ENCODE measurements at regions not wholly inside any gene's neighbourhood (a gene's known extent, or its start where the extent isn't known, plus 50 kb on each side); places are given as distances from the start of the nearest gene placed in this dataset.

GRCh38 chr15:45831787-45832186, 197.0 kb downstream of the SQOR start:
- TF ChIP-seq FOXM1 (IDR thresholded peaks at IDR 0.05; ENCODE audit: borderline replicate concordance, low read depth) (no peak), MAX (IDR thresholded peaks at IDR 0.05) (no peak), RAD21 (IDR thresholded peaks at IDR 0.05; ENCODE audit: low read depth) (no peak), CEBPB (IDR thresholded peaks at IDR 0.05) (no peak), EP300 (IDR thresholded peaks at IDR 0.05; ENCODE audit: borderline replicate concordance) (no peak), NFIC (IDR thresholded peaks at IDR 0.05) (no peak), EGR1 (IDR thresholded peaks at IDR 0.05) (no peak), TAF1 (IDR thresholded peaks at IDR 0.05; ENCODE audit: low read depth) (no peak), REST (IDR thresholded peaks at IDR 0.05; ENCODE audit: low read depth) (no peak), TEAD4 (IDR thresholded peaks at IDR 0.05) (no peak), ZBTB7A (IDR thresholded peaks at IDR 0.05; ENCODE audit: low read depth) (no peak), CREB1 (IDR thresholded peaks at IDR 0.05; ENCODE audit: low read depth) (no peak), USF1 (IDR thresholded peaks at IDR 0.05) (no peak)

- no peak for TF ChIP-seq YY1 (IDR thresholded peaks at IDR 0.05; ENCODE audit: low read depth)
- TF ChIP-seq ZBTB7A (IDR thresholded peaks at IDR 0.05; ENCODE audit: low read depth) = no peak
- no peak for TF ChIP-seq USF1 (IDR thresholded peaks at IDR 0.05)
- TF ChIP-seq FOXM1 (IDR thresholded peaks at IDR 0.05; ENCODE audit: borderline replicate concordance, low read depth) = no peak
- no peak for TF ChIP-seq EGR1 (IDR thresholded peaks at IDR 0.05)
- TF ChIP-seq REST (IDR thresholded peaks at IDR 0.05; ENCODE audit: low read depth) = no peak
- TF ChIP-seq TAF1 (IDR thresholded peaks at IDR 0.05; ENCODE audit: low read depth) = no peak
- TF ChIP-seq TEAD4 (IDR thresholded peaks at IDR 0.05) = no peak
- no peak for TF ChIP-seq CREB1 (IDR thresholded peaks at IDR 0.05; ENCODE audit: low read depth)
- no peak for TF ChIP-seq CEBPB (IDR thresholded peaks at IDR 0.05)
- TF ChIP-seq EP300 (IDR thresholded peaks at IDR 0.05; ENCODE audit: borderline replicate concordance) = no peak
- no peak for TF ChIP-seq NFIC (IDR thresholded peaks at IDR 0.05)
- TF ChIP-seq MAX (IDR thresholded peaks at IDR 0.05) = no peak
- TF ChIP-seq RAD21 (IDR thresholded peaks at IDR 0.05; ENCODE audit: low read depth) = no peak
- no peak for TF ChIP-seq TCF12 (IDR thresholded peaks at IDR 0.05; ENCODE audit: low read depth)
These were observed 199.8 kb downstream of the SQOR start for GRCh38 chr15:45834622-45835021.

GRCh38 chr15:45842151-45842550, 207.3 kb downstream of the SQOR start:
- TF ChIP-seq ZBTB7A (IDR thresholded peaks at IDR 0.05; ENCODE audit: low read depth) (no peak), MAX (IDR thresholded peaks at IDR 0.05) (no peak), TEAD4 (IDR thresholded peaks at IDR 0.05) (no peak), YY1 (IDR thresholded peaks at IDR 0.05; ENCODE audit: low read depth) (no peak), CEBPB (IDR thresholded peaks at IDR 0.05) (no peak), REST (IDR thresholded peaks at IDR 0.05; ENCODE audit: low read depth) (no peak), RAD21 (IDR thresholded peaks at IDR 0.05; ENCODE audit: low read depth) (no peak), EP300 (IDR thresholded peaks at IDR 0.05; ENCODE audit: borderline replicate concordance) (no peak), TCF12 (IDR thresholded peaks at IDR 0.05; ENCODE audit: low read depth) (no peak), TAF1 (IDR thresholded peaks at IDR 0.05; ENCODE audit: low read depth) (no peak), EGR1 (IDR thresholded peaks at IDR 0.05) (no peak), NFIC (IDR thresholded peaks at IDR 0.05) (no peak), CREB1 (IDR thresholded peaks at IDR 0.05; ENCODE audit: low read depth) (no peak), FOXM1 (IDR thresholded peaks at IDR 0.05; ENCODE audit: borderline replicate concordance, low read depth) (no peak), USF1 (IDR thresholded peaks at IDR 0.05) (no peak)

- TF ChIP-seq ZBTB7A (IDR thresholded peaks at IDR 0.05; ENCODE audit: low read depth) (no peak), YY1 (IDR thresholded peaks at IDR 0.05; ENCODE audit: low read depth) (no peak), TCF12 (IDR thresholded peaks at IDR 0.05; ENCODE audit: low read depth) (no peak), USF1 (IDR thresholded peaks at IDR 0.05) (no peak), REST (IDR thresholded peaks at IDR 0.05; ENCODE audit: low read depth) (no peak), FOXM1 (IDR thresholded peaks at IDR 0.05; ENCODE audit: borderline replicate concordance, low read depth) (no peak), NFIC (IDR thresholded peaks at IDR 0.05) (no peak), EP300 (IDR thresholded peaks at IDR 0.05; ENCODE audit: borderline replicate concordance) (no peak), EGR1 (IDR thresholded peaks at IDR 0.05) (no peak)
These were observed 212.8 kb downstream of the SQOR start for GRCh38 chr15:45847645-45848044.
